ENCODE measurements at regions not wholly inside any gene's neighbourhood (a gene's known extent, or its start where the extent isn't known, plus 50 kb on each side); places are given as distances from the start of the nearest gene placed in this dataset.
A peak's percentile ranks its signal among the peaks of the same experiment; 100 is the strongest.

GRCh38 chr4:120156120-120156718 lies 89.6 kb upstream of the MAD2L1 start:
- H3K4me3 ChIP-seq, result no peak overlapping the region
- POLR2A ChIA-PET, result no interaction called here

GRCh38 chr4:120155287-120155686 lies 88.6 kb upstream of the MAD2L1 start:
- no peak overlapping the region for H3K27ac ChIP-seq
- H3K4me3 ChIP-seq, result no peak overlapping the region
- 14% methylated on average over 3 of the region's 3 CpGs for WGBS (ENCODE audit: missing lambda C conversion rate)
- ATAC-seq (no peak), FAIRE-seq (no peak), DNase-seq (ENCODE audit: low read depth in 1 of 2, low spot score in 1 of 2) (no peak)
- H3K9me3 ChIP-seq, result no peaks in the 10 kb centered on the region
- no peaks in the 10 kb centered on the region for H3K4me1 ChIP-seq
- no peak overlapping the region for H3K4me2 ChIP-seq
- TF ChIP-seq MAFK (IDR thresholded peaks at IDR 0.05; ENCODE audit: partially characterized antibody) (no peak), TFCP2L1 (CRISPR knock-in tag; IDR thresholded peaks at IDR 0.05) (no peak), EHMT2 (IDR thresholded peaks at IDR 0.05; ENCODE audit: low read depth) (no peak), ESRRA (IDR thresholded peaks at IDR 0.05; ENCODE audit: borderline replicate concordance, low read length) (no peak), KDM5A (IDR thresholded peaks at IDR 0.05) (no peak), POLR2AphosphoS2 (conservative IDR thresholded peaks at IDR 0.05; ENCODE audit: low read length) (no peak), RFX5 (IDR thresholded peaks at IDR 0.05) (no peak)
- POLR2A ChIA-PET, result no interaction called here
- CTCF ChIA-PET, result interaction anchor here (0.7 to 1.7 kb wide), 5 partner anchors 9 to 1097 kb away, joined by 3 to 5 read pairs (median 4); no protein-coding TSS in a partner anchor

More at GRCh38 chr4:120156120-120156718, 89.6 kb upstream of the MAD2L1 start:
- no peak for FAIRE-seq
- CTCF ChIA-PET, result interaction anchor here (0.8 to 1.4 kb wide), 4 partner anchors 10 to 1096 kb away, joined by 3 to 5 read pairs (median 4); no protein-coding TSS in a partner anchor
- H3K27ac ChIP-seq, result no peak overlapping the region
- H3K9me3 ChIP-seq, result no peaks in the 10 kb centered on the region
- 10% methylated on average over 5 of the region's 5 CpGs for WGBS (ENCODE audit: missing lambda C conversion rate)
- peak; percentile 19 to 68; a peak in 2 of 6 replicates for ATAC-seq
- no peaks in the 10 kb centered on the region for H3K4me1 ChIP-seq
- H3K4me2 ChIP-seq, result no peak overlapping the region
- peak; percentile 3 to 79 for DNase-seq (ENCODE audit: low read depth in 1 of 2, low spot score in 1 of 2)
- no peak for TF ChIP-seq RFX5 (IDR thresholded peaks at IDR 0.05)
- TF ChIP-seq HOXB13 (CRISPR knock-in tag; IDR thresholded peaks at IDR 0.05; ENCODE audit: low read depth), result no peak
- TF ChIP-seq CEBPB (IDR thresholded peaks at IDR 0.05), result no peak
- no peak for TF ChIP-seq HDAC2 (IDR thresholded peaks at IDR 0.05)
- peak; percentile 61 for TF ChIP-seq SMC3 (IDR thresholded peaks at IDR 0.05)
- TF ChIP-seq GATA3 (IDR thresholded peaks at IDR 0.05; ENCODE audit: borderline replicate concordance), result no peak
- TF ChIP-seq KDM1A (IDR thresholded peaks at IDR 0.05; ENCODE audit: low read depth), result no peak
- no peak for TF ChIP-seq ZNF302 (CRISPR knock-in tag; IDR thresholded peaks at IDR 0.05)
- no peak for TF ChIP-seq FOXS1 (CRISPR knock-in tag; IDR thresholded peaks at IDR 0.05)
- no peak for TF ChIP-seq TP53 (CRISPR knock-in tag; IDR thresholded peaks at IDR 0.05)
- TF ChIP-seq BCL3 (IDR thresholded peaks at IDR 0.05), result no peak
- peak; percentile 65 to 73 for TF ChIP-seq RAD21 (conservative IDR thresholded peaks at IDR 0.05 in 1 of 2, IDR thresholded peaks at IDR 0.05 in 1 of 2)
- no peak for TF ChIP-seq EP300 (IDR thresholded peaks at IDR 0.05)
- TF ChIP-seq CTCF (IDR thresholded peaks at IDR 0.05), result peak; percentile 70

GRCh38 chr4:120144634-120145033 lies 78.0 kb upstream of the MAD2L1 start:
- CTCF ChIA-PET, result interaction anchor here (1.9 kb wide), 1 partner anchor 11 kb away, joined by 5 read pairs; no protein-coding TSS in a partner anchor
- no peak for FAIRE-seq
- no peak overlapping the region for H3K4me3 ChIP-seq
- H3K4me1 ChIP-seq, result no peaks in the 10 kb centered on the region
- POLR2A ChIA-PET, result no interaction called here
- no peak for ATAC-seq
- H3K27ac ChIP-seq, result no peak overlapping the region
- 61% methylated on average over 3 of the region's 3 CpGs for WGBS (ENCODE audit: missing lambda C conversion rate)
- H3K9me3 ChIP-seq, result no peaks in the 10 kb centered on the region
- H3K4me2 ChIP-seq, result no peak overlapping the region
- no peak for DNase-seq (ENCODE audit: low read depth in 1 of 2, low spot score in 1 of 2)
- TF ChIP-seq EHF (CRISPR knock-in tag; IDR thresholded peaks at IDR 0.05) (no peak), KDM5A (IDR thresholded peaks at IDR 0.05) (no peak), CEBPB (IDR thresholded peaks at IDR 0.05) (no peak), ZC3H11A (IDR thresholded peaks at IDR 0.05) (no peak), POLR2A (IDR thresholded peaks at IDR 0.05; ENCODE audit: low read length) (no peak), ELK1 (IDR thresholded peaks at IDR 0.05; ENCODE audit: low read depth, low read length) (no peak), MYC (IDR thresholded peaks at IDR 0.05; ENCODE audit: borderline replicate concordance, low read length) (no peak), PBX3 (IDR thresholded peaks at IDR 0.05) (no peak), BHLHE40 (IDR thresholded peaks at IDR 0.05; ENCODE audit: low read depth, low read length) (no peak), HOXB5 (CRISPR knock-in tag; IDR thresholded peaks at IDR 0.05) (no peak), MAZ (IDR thresholded peaks at IDR 0.05; ENCODE audit: borderline replicate concordance, low read depth, low read length) (no peak), FOSB (CRISPR knock-in tag; IDR thresholded peaks at IDR 0.05) (no peak), RFX5 (IDR thresholded peaks at IDR 0.05) (no peak), CHD2 (IDR thresholded peaks at IDR 0.05; ENCODE audit: low read length, partially characterized antibody) (no peak)

Measured in A549 (cell line).